ENCODE measurements at regions not wholly inside any gene's neighbourhood (a gene's known extent, or its start where the extent isn't known, plus 50 kb on each side); places are given as distances from the start of the nearest gene placed in this dataset.

- TF ChIP-seq EZH2 (IDR thresholded peaks at IDR 0.05) (no peak), POLR2AphosphoS5 (IDR thresholded peaks at IDR 0.05; ENCODE audit: borderline replicate concordance, low read depth, low read length) (no peak), FOXP2 (optimal IDR thresholded peaks at IDR 0.05; ENCODE audit: control extremely low read depth, extremely low read length, insufficient read depth) (no peak)
These were observed 337.0 kb downstream of the THBS2 start for GRCh38 chr6:168916576-168917211.
